ENCODE measurements at regions not wholly inside any gene's neighbourhood (a gene's known extent, or its start where the extent isn't known, plus 50 kb on each side); places are given as distances from the start of the nearest gene placed in this dataset.

DNA sequence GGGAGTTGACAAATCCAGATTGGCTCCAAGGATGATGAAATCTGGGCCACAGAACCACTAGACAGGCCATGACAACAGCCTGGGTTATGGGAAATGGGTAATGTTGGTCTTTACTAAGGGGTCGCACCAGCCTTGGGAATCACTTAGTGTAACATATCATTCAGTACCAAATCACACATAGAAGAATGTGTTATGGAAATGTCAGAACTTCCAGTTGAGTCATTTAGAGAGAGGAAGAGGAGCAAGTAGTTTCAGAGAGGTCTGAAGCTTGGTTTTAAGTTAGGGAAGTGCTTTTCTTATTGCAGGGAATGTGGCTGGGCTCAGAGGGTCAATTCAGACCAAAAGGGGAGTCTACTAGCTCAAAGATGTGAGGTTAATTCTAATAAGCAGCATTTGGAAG lies 241.6 kb upstream of the ZPLD1 start:
- no TSS peak for BruUV-seq (replicated peaks)
- Histone ChIP-seq H3K79me2 (ENCODE audit: insufficient read depth, low read length) (no peaks in the 10 kb centered on the region), H3K36me3 (replicated peaks in 1 of 2; ENCODE audit: control insufficient read depth in 1 of 2, insufficient read depth in 2 of 2, low read length in 2 of 2) (no peaks in the 10 kb centered on the region), H2AFZ (ENCODE audit: low read length) (no peak overlapping the region), H3K27ac (ENCODE audit: extremely low read length, insufficient read depth, low read length) (no peak overlapping the region), H3K9me3 (ENCODE audit: low read length) (no peaks in the 10 kb centered on the region), H3K27me3 (ENCODE audit: control insufficient read depth in 1 of 2, insufficient read depth in 2 of 2, low read length in 2 of 2) (no peaks in the 10 kb centered on the region), H3K4me1 (ENCODE audit: insufficient read depth, low read length) (no peaks in the 10 kb centered on the region), H3K9ac (ENCODE audit: insufficient read depth, low read depth, low read length) (no peak overlapping the region), H4K20me1 (ENCODE audit: insufficient read depth, low read length) (no peaks in the 10 kb centered on the region), H3K4me3 (replicated peaks in 1 of 3; ENCODE audit: insufficient read depth in 1 of 3, low read depth in 2 of 3, low read length in 3 of 3) (no peak overlapping the region), H3K4me2 (ENCODE audit: low read depth, low read length) (no peak overlapping the region)
- ChIA-PET CTCF (ENCODE audit: low intra/inter-chr PET ratio, low total read pairs) (no interaction called here), POLR2A (no interaction called here)
- ATAC-seq, result no peak
- 100% methylated on average over 1 of the region's 1 CpG for WGBS (ENCODE audit: low lambda C conversion rate)
- no peak for DNase-seq (ENCODE audit: low spot score)
- TF ChIP-seq ZNF263 (CRISPR knock-in tag; IDR thresholded peaks at IDR 0.05) (no peak), ZSCAN31 (CRISPR knock-in tag; IDR thresholded peaks at IDR 0.05; ENCODE audit: low read depth) (no peak)
- FAIRE-seq, result no peak
- in situ Hi-C loops (cut with HindIII; ENCODE audit: extremely low pct_ligation_motif_present, low pct_unique_long_range_greater_than_20kb) (no loop called here), intact Hi-C loops (cut with micrococcal nuclease; ENCODE audit: unreplicated experiment) (no loop called here)

- in situ Hi-C loops (cut with HindIII; ENCODE audit: extremely low pct_ligation_motif_present, low pct_unique_long_range_greater_than_20kb) (no loop called here), intact Hi-C loops (cut with micrococcal nuclease; ENCODE audit: unreplicated experiment) (no loop called here)
- TF ChIP-seq ARNTL (CRISPR knock-in tag; IDR thresholded peaks at IDR 0.05) (no peak), ZNF318 (CRISPR knock-in tag; IDR thresholded peaks at IDR 0.05) (no peak), ZNF703 (CRISPR knock-in tag; IDR thresholded peaks at IDR 0.05; ENCODE audit: borderline replicate concordance) (no peak), MBNL3 (CRISPR knock-in tag; conservative IDR thresholded peaks at IDR 0.05) (no peak), ZNF776 (CRISPR knock-in tag; IDR thresholded peaks at IDR 0.05) (no peak), ZNF460 (CRISPR knock-in tag; IDR thresholded peaks at IDR 0.05; ENCODE audit: borderline replicate concordance) (no peak), ZKSCAN1 (IDR thresholded peaks at IDR 0.05; ENCODE audit: low read length) (no peak), NBN (conservative IDR thresholded peaks at IDR 0.05) (no peak)
- TF ChIP-seq, protein P1, sequence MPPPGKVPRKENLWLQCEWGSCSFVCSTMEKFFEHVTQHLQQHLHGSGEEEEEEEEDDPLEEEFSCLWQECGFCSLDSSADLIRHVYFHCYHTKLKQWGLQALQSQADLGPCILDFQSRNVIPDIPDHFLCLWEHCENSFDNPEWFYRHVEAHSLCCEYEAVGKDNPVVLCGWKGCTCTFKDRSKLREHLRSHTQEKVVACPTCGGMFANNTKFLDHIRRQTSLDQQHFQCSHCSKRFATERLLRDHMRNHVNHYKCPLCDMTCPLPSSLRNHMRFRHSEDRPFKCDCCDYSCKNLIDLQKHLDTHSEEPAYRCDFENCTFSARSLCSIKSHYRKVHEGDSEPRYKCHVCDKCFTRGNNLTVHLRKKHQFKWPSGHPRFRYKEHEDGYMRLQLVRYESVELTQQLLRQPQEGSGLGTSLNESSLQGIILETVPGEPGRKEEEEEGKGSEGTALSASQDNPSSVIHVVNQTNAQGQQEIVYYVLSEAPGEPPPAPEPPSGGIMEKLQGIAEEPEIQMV (CRISPR knock-in tag; IDR thresholded peaks at IDR 0.05; ENCODE audit: low read depth), result no peak
- no peaks in the 10 kb centered on the region for H3K79me2 ChIP-seq (ENCODE audit: insufficient read depth, low read length)
- no peak overlapping the region for H3K27ac ChIP-seq (ENCODE audit: extremely low read length, insufficient read depth, low read length)
- no peaks in the 10 kb centered on the region for H3K4me1 ChIP-seq (ENCODE audit: insufficient read depth, low read length)
- no peak overlapping the region for H3K9ac ChIP-seq (ENCODE audit: insufficient read depth, low read depth, low read length)
- no peaks in the 10 kb centered on the region for H3K9me3 ChIP-seq (ENCODE audit: low read length)
- ATAC-seq (no peak), FAIRE-seq (no peak), DNase-seq (ENCODE audit: low spot score) (no peak)
- H3K27me3 ChIP-seq (ENCODE audit: control insufficient read depth in 1 of 2, insufficient read depth in 2 of 2, low read length in 2 of 2), result no peaks in the 10 kb centered on the region
- no peak overlapping the region for H2AFZ ChIP-seq (ENCODE audit: low read length)
- CTCF ChIA-PET (ENCODE audit: low intra/inter-chr PET ratio, low total read pairs), result no interaction called here
- 44% methylated on average over 5 of the region's 5 CpGs for WGBS (ENCODE audit: low lambda C conversion rate)
- H4K20me1 ChIP-seq (ENCODE audit: insufficient read depth, low read length), result no peaks in the 10 kb centered on the region
- POLR2A ChIA-PET, result no interaction called here
- no peaks in the 10 kb centered on the region for H3K36me3 ChIP-seq (replicated peaks in 1 of 2; ENCODE audit: control insufficient read depth in 1 of 2, insufficient read depth in 2 of 2, low read length in 2 of 2)
- H3K4me2 ChIP-seq (ENCODE audit: low read depth, low read length), result no peak overlapping the region
- no peak overlapping the region for H3K4me3 ChIP-seq (replicated peaks in 1 of 3; ENCODE audit: insufficient read depth in 1 of 3, low read depth in 2 of 3, low read length in 3 of 3)
- BruUV-seq (replicated peaks), result no TSS peak
These were observed 240.8 kb upstream of the ZPLD1 start for GRCh38 chr3:102194001-102194400.
